Muscle layer of colon (tissue), 2 donors: ENCODE measurements at regions not wholly inside any gene's neighbourhood (a gene's known extent, or its start where the extent isn't known, plus 50 kb on each side); places are given as distances from the start of the nearest gene placed in this dataset.

Source experiments
- H3K27ac ChIP-seq: one replicate; pipeline ENCODE4 v1.7.0; 2013; ENCODE audit warnings: low read depth, mild to moderate bottlenecking, low read length, moderate library complexity
- H3K27me3 ChIP-seq, 2 donors: one replicate each; pipeline ENCODE4 v1.7.0; 2013; ENCODE audit warnings: low read length in 2 of 2, mild to moderate bottlenecking in 2 of 2; ENCODE audit not compliant: insufficient read depth in 2 of 2, control insufficient read depth in 1 of 2
- H3K36me3 ChIP-seq: one replicate; pipeline ENCODE4 v1.7.0; 2013; ENCODE audit warnings: mild to moderate bottlenecking, low read length; ENCODE audit not compliant: insufficient read depth
- H3K4me1 ChIP-seq: one replicate; pipeline ENCODE4 v1.7.0; 2013; ENCODE audit warnings: mild to moderate bottlenecking, low read length; ENCODE audit not compliant: insufficient read depth
- H3K4me3 ChIP-seq, 2 donors: one replicate each; pipeline ENCODE4 v1.7.0; 2013; ENCODE audit warnings: low read length in 2 of 2, low read depth in 1 of 2, mild to moderate bottlenecking in 1 of 2, moderate library complexity in 1 of 2
- H3K9ac ChIP-seq: one replicate; pipeline ENCODE4 v1.7.0; 2013; ENCODE audit warnings: low read length
- H3K9me3 ChIP-seq: one replicate; pipeline ENCODE4 v1.7.0; 2013; ENCODE audit warnings: mild to moderate bottlenecking, low read length
- donor health status: abdominal sarcoma.
- donor health status: Adenocarcinoma of cecum.

DNA sequence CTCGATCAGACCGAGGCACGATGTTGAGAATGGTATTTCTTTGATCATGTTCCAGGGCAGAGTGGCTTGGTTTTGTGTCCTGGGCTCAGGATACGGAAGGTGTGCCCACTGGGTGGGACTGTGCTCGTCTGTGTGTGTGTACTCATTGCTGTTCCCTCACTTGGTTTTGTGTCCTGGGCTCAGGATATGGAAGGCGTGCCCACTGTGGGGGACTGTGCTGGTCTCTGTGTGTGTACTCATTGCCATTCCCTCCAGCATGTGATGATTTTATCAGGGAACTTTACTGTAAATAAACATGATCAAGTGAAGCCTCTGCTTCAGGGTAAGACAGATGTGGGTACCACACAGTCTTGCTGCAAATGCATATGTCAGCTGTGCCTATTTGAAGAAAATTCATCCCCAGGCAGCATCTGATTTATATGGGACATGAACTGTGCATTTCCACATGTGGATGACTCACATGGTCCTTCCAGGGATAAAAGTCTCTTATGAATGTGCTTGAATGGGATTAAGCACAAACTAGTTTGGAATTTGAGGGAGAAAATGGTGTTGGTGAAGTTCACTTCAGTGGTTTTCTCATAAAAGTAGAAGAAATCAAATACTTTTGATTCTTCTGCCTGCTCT is 274.3 kb downstream of the QKI start:
- no peaks in the 10 kb centered on the region for H3K4me1 ChIP-seq
- H3K27ac ChIP-seq = no peak overlapping the region
- no peak overlapping the region for H3K4me3 ChIP-seq
- no peaks in the 10 kb centered on the region for H3K9me3 ChIP-seq
- H3K27me3 ChIP-seq = no peaks in the 10 kb centered on the region
- no peaks in the 10 kb centered on the region for H3K36me3 ChIP-seq
- no peak overlapping the region for H3K9ac ChIP-seq

DNA sequence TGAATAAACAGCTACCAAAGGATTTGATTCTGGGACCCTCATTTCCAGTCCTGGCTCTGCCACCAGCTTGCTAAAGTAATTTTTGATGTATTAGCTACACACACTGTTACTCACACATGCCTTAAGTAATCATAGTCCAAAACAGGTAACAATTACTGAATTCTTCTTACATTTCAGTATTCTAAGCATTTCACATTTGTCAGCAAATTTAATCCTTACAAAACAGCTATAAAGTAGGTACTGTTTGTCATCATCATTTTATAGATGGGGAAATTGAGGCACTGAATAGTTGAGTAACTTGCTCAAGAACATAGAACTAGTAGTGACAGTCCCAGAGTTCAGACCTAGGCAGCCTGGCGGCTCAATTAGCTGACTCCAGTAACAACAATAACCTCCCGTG is 272.6 kb downstream of the QKI start:
- H3K27me3 ChIP-seq = no peaks in the 10 kb centered on the region
- no peaks in the 10 kb centered on the region for H3K4me1 ChIP-seq
- no peak overlapping the region for H3K4me3 ChIP-seq
- no peak overlapping the region for H3K27ac ChIP-seq
- no peaks in the 10 kb centered on the region for H3K9me3 ChIP-seq
- no peaks in the 10 kb centered on the region for H3K36me3 ChIP-seq
- no peak overlapping the region for H3K9ac ChIP-seq

DNA sequence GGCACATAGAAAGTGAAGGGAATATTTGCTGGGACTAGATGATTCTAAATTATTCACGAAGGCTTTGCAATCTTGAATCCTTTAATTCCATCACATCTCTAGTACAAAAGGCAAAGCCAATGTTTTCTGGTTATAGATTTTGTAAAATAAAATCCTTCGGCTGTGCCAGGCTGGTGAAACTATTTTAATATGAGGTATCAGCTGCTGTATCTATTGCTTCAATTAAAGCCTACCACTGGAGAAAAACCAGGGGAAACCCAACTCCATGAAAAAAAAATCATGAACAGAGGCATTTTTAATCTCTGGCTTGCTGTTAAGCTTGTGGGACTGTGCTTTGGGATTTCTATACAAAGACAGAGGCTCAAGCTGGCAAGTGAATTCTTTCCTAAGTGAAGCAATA is 271.8 kb downstream of the QKI start:
- H3K4me3 ChIP-seq = no peak overlapping the region
- H3K4me1 ChIP-seq = no peaks in the 10 kb centered on the region
- H3K9me3 ChIP-seq = no peaks in the 10 kb centered on the region
- H3K27me3 ChIP-seq = no peaks in the 10 kb centered on the region
- H3K9ac ChIP-seq = no peak overlapping the region
- no peak overlapping the region for H3K27ac ChIP-seq
- no peaks in the 10 kb centered on the region for H3K36me3 ChIP-seq

DNA sequence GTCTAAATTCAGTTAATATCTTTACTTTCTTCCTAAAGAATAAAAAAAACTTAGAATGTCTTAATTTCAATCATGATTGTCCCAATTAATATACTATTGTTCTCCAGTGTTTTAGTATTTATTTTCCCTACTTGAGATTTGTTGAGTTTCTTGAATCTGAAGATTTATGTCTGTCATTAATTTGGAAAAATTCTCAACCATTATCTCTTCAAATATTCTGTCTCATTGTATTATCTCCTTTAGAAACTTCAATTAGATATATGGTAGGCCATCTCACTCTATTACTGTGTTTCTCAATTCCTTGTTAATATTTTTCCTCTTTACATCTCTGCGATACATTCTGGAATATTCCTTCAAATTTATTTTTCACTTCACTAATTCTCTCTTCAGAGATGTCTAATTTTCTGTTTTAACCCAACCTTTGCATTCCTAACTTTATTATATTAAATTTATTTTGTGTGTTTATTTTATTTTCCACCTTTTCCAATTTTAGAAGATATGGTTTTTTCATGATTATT is 268.6 kb downstream of the QKI start:
- H3K4me3 ChIP-seq = no peak overlapping the region
- no peaks in the 10 kb centered on the region for H3K4me1 ChIP-seq
- no peaks in the 10 kb centered on the region for H3K9me3 ChIP-seq
- H3K27ac ChIP-seq = no peak overlapping the region
- H3K36me3 ChIP-seq = no peaks in the 10 kb centered on the region
- no peak overlapping the region for H3K9ac ChIP-seq
- H3K27me3 ChIP-seq = no peaks in the 10 kb centered on the region

DNA sequence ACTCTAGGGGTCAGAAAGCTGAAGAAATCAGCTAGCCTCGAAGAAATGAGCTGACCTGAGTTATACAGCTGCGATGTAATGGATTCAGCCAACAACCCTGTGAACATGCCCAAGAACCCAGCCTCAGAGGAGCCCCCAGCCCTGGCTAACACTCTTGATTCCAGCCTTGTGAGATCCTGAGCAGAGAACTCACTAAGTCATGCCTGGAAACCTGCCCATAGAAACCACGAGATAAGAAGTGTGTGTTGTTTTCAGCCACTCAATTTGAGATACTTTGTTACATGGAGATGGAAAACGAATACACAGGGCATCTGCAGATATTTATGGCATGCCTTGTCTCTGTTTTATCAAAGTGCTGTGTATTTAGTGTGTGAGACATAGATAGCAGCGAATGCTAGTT is 265.2 kb downstream of the QKI start:
- Histone ChIP-seq H3K27ac (no peak overlapping the region), H3K36me3 (no peaks in the 10 kb centered on the region), H3K4me1 (no peaks in the 10 kb centered on the region), H3K27me3 (no peaks in the 10 kb centered on the region), H3K9me3 (no peaks in the 10 kb centered on the region), H3K4me3 (no peak overlapping the region), H3K9ac (no peak overlapping the region)

DNA sequence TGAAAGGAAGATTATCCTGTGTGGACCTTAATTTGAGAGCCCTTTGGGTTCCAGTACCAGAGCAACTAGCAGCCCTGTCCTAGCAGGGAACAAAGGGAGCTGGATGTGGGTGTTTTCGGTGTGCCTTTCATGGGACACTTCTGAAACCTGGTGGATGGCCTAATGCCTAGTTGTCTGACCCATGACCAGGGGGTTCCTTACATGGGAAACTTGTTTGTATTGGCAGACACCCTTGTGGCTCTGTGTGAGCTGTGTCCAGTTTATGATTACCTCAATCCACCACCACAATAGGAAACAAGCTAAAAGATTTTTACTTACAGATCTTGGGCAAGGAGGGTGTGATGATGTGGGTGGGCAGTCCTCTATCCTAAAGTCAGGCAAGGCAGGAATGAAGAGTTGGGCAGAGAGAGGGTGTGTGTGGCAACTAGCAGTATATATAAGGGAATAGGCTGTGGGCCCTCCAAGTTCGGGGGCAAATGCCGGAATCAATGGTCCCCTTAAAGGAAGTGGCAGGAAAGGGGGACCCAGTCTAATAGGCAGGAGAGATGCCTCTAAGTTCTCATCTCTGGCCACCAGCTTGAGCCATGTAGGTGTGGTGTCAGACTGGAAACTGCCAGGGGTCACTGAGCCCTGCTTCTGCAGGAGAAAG is 264.6 kb downstream of the QKI start:
- H3K27ac ChIP-seq = no peak overlapping the region
- no peaks in the 10 kb centered on the region for H3K36me3 ChIP-seq
- no peaks in the 10 kb centered on the region for H3K9me3 ChIP-seq
- H3K4me3 ChIP-seq = no peak overlapping the region
- no peaks in the 10 kb centered on the region for H3K4me1 ChIP-seq
- H3K9ac ChIP-seq = no peak overlapping the region
- H3K27me3 ChIP-seq = no peaks in the 10 kb centered on the region

DNA sequence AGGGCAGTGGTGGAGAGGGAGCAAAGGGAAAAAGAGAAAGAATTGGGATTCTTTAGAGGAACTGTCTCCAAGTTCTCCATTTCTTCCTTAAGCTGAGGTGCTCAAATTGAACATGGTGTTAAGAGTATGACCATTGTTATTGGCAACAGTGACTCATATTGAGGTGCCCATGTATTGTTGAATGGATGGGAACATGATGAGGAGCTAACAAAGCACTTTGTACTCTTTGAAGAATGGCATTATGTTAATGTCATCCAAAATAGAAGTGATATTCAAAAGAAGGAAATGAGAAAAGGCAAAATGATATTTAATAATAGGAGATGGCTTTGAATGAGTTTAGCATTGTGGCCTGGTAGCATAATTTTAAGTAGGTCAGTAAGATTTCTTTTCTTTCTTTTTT is 261.1 kb downstream of the QKI start:
- no peak overlapping the region for H3K9ac ChIP-seq
- H3K36me3 ChIP-seq = no peaks in the 10 kb centered on the region
- H3K4me3 ChIP-seq = no peak overlapping the region
- no peak overlapping the region for H3K27ac ChIP-seq
- no peaks in the 10 kb centered on the region for H3K27me3 ChIP-seq
- H3K4me1 ChIP-seq = no peaks in the 10 kb centered on the region
- H3K9me3 ChIP-seq = no peaks in the 10 kb centered on the region

DNA sequence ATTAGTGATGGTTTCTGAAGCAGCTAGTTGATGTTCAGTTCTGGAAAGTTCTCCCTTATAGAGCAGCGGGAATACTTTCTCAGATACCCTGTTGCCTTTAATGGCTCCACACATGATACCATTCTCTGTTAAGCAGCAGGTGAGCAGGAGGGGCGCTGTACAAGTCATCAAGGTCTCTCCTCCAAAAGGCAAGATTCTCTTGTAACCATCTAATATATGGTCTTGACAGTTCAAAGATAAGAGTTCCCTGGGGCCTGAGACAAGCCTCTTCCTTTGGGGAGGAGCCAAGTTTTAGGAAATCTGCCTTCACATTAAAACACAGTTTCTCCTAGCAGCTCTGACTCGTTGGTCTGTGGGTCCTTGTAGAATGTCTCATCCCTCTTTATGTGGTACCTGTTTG is 258.2 kb downstream of the QKI start:
- Histone ChIP-seq H3K27ac (no peak overlapping the region), H3K36me3 (no peaks in the 10 kb centered on the region), H3K4me3 (no peak overlapping the region)

DNA sequence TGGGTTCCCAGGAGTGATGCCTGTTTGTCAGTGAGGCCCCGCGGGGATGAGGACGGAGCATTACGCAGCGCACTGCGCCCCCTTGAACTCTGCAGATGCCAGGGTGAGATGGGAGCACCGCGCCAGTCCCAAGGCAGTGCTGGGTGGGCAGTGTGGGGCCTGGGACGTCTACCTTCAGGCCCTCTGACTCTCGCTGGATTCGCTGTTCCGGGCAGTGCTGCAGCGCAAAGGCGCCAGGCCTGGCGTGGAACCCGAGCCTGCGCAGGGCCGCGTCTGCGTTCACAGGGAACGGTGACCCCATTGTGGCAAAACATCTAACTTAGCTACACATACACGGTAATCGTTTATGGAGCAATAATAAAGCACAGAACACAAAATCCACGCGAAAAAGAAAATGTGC is 257.3 kb downstream of the QKI start:
- no peaks in the 10 kb centered on the region for H3K4me1 ChIP-seq
- no peaks in the 10 kb centered on the region for H3K9me3 ChIP-seq
- H3K36me3 ChIP-seq = no peaks in the 10 kb centered on the region
- no peak overlapping the region for H3K9ac ChIP-seq
- no peak overlapping the region for H3K4me3 ChIP-seq
- H3K27me3 ChIP-seq = no peaks in the 10 kb centered on the region
- no peak overlapping the region for H3K27ac ChIP-seq

More for the DNA sequence above, 258.2 kb downstream of the QKI start:
- H3K4me1 ChIP-seq = no peaks in the 10 kb centered on the region
- H3K9me3 ChIP-seq = no peaks in the 10 kb centered on the region
- no peak overlapping the region for H3K9ac ChIP-seq
- H3K27me3 ChIP-seq = no peaks in the 10 kb centered on the region

DNA sequence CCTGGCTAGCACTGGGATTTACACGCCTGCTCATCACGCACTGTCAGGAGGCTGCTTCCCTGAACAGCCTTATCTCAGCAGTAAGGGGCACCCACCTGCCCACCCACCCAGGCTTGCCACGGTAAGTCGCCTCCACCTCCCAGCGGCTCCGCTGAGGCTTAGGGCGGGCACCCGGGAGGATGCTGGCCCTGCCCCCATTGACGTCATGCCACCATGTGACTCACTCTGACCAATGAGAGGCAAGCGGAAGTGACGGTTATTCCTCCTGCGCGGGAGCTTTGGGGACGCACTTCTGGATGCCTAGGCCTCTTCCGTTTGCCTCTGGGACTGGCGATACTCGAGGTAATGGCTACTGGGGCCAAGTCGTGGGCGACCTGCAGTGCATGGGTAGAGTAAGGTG is 256.8 kb downstream of the QKI start:
- H3K36me3 ChIP-seq = no peaks in the 10 kb centered on the region
- no peak overlapping the region for H3K4me3 ChIP-seq
- no peaks in the 10 kb centered on the region for H3K4me1 ChIP-seq
- H3K9me3 ChIP-seq = no peaks in the 10 kb centered on the region
- no peak overlapping the region for H3K27ac ChIP-seq
- H3K27me3 ChIP-seq = no peaks in the 10 kb centered on the region
- H3K9ac ChIP-seq = no peak overlapping the region

DNA sequence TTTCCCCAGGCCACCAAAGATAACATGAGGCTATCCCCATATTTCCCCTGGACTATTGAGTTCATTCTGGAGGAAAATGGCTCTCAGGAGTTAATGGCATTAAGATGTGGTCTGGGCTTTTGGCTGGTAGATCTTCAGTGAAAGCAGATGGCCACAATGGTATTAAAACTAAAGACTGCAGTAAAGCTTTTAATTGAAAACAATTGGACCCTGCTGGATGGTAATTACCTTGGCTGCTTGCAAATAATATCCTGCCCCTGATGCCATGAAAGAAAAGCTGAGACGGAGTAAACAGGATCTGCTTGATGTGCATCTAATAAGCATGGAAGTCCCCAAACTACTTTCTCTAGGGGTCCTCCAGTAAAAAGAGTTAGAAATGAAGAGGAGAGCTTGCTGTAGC is 255.8 kb downstream of the QKI start:
- H3K36me3 ChIP-seq = no peaks in the 10 kb centered on the region
- H3K27me3 ChIP-seq = no peaks in the 10 kb centered on the region
- H3K27ac ChIP-seq = no peak overlapping the region

DNA sequence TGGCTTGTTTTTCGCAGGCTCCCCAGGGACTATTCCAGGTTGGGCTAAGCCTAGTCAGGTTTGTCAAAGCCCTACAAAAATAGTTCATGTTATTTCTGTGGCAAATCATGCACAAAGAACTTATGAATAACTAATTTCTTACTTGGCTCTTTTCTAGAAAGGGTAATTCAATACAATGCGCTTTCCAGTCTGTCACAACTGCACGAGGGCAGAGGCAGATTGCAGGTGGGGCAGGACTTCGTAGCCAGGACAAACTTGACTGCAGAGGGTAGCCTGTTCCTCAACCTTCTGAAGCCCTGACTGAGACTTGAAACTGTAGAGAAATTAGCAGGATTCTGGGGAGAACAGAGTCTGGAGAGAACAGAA is 253.5 kb downstream of the QKI start:
- no peaks in the 10 kb centered on the region for H3K4me1 ChIP-seq
- no peaks in the 10 kb centered on the region for H3K36me3 ChIP-seq
- no peak overlapping the region for H3K4me3 ChIP-seq
- H3K27me3 ChIP-seq = no peaks in the 10 kb centered on the region
- no peak overlapping the region for H3K9ac ChIP-seq
- H3K27ac ChIP-seq = no peak overlapping the region
- H3K9me3 ChIP-seq = no peaks in the 10 kb centered on the region

More for the DNA sequence above, 255.8 kb downstream of the QKI start:
- Histone ChIP-seq H3K4me1 (no peaks in the 10 kb centered on the region), H3K9ac (no peak overlapping the region), H3K4me3 (no peak overlapping the region), H3K9me3 (no peaks in the 10 kb centered on the region)
